ENCODE measurements at regions not wholly inside any gene's neighbourhood (a gene's known extent, or its start where the extent isn't known, plus 50 kb on each side); places are given as distances from the start of the nearest gene placed in this dataset.

DNA sequence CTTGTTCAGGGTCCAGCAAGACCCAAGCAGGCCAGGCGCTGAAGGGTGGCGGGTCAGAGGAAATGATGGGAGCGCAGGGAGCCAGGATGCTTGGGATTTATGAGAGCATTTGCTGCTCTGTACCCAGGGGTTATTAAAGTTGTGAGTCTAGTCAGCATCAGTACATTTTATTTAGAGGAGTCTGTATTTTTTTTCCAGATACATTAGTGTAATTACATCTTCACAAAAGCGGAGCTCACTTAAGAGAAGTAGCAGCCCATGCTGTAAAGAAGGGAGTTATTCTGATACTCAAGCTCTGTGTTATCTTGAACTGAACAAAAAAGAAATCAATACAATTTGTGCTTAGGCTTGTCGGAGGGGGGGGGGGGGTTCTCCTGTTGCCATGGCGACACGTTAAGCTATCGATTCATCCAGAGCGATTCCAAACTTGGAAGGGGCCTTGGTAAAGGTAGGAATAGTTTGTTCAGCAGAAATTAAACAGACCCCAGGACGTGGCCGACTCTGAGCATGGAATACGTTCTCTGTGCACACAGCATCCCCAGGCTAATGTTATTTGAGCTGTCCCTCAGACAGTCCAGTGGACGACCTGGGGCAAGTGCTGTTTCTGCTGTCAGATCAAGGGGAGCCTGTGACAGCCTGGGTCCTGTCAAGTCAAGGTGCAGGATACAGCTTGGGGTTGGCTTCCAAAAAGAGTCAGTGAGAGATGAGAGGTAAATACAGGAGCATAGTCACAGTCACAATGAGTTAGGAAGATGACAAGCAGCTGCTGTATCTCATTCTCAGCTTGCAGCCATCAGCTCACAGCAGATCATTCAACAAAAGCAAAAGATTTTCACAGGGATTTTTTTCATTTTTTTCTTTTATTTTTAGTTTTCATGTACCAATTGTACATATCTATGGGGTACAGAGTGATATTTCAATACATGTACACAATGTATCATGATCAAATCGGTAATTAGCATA is 387.6 kb downstream of the DCDC2C start:
- no CpG with 5 or more reads among the region's 14 CpGs for WGBS, 2 donors (ENCODE audit: extremely low coverage in 2 of 2, insufficient read length in 2 of 2, insufficient replicate concordance in 1 of 2)
- no peak overlapping the region for H3K23ac ChIP-seq (ENCODE audit: low read depth, low read length, poor library complexity)
- peak overlapping the region; percentile 24 for H3K18ac ChIP-seq (ENCODE audit: low read length)
- no peak overlapping the region for H3K27ac ChIP-seq (replicated peaks; ENCODE audit: low read length)
- H2BK120ac ChIP-seq (ENCODE audit: low read depth, low read length) = no peak overlapping the region
- H3K9me3 ChIP-seq (replicated peaks in 1 of 2; ENCODE audit: control insufficient read depth in 2 of 2, insufficient read depth in 1 of 2, low read depth in 1 of 2, low read length in 2 of 2) = peaks cover 0 to 2% of the 10 kb centered on the region in 2 donors
- no peak overlapping the region for H4K8ac ChIP-seq (ENCODE audit: low read depth, low read length)
- no peak overlapping the region for H2AFZ ChIP-seq (ENCODE audit: low read length)
- H2BK5ac ChIP-seq (ENCODE audit: low read length) = no peak overlapping the region
- H2BK12ac ChIP-seq (ENCODE audit: low read length) = no peak overlapping the region
- peak overlapping the region; percentile 60 for H3K9ac ChIP-seq (ENCODE audit: low read depth, low read length, poor library complexity)
- no peaks in the 10 kb centered on the region for H3K36me3 ChIP-seq (replicated peaks in 1 of 2; ENCODE audit: control insufficient read depth in 2 of 2, insufficient read depth in 2 of 2, low read length in 2 of 2)
- no peak overlapping the region for H3K4me3 ChIP-seq (ENCODE audit: low read length in 2 of 2)
- no peak overlapping the region for H3K14ac ChIP-seq (ENCODE audit: low read length)
- H2AK5ac ChIP-seq (ENCODE audit: low read depth, low read length) = no peak overlapping the region
- H3K4ac ChIP-seq (ENCODE audit: low read length) = no peak overlapping the region
- no peak for DNase-seq (ENCODE audit: low spot score)
- no peak overlapping the region for H3K4me2 ChIP-seq (ENCODE audit: insufficient read depth, low read length, poor library complexity, severe bottlenecking)
- H2BK15ac ChIP-seq (ENCODE audit: low read length) = no peak overlapping the region
- peaks cover 2 to 3% of the 10 kb centered on the region in 2 donors for H3K4me1 ChIP-seq (ENCODE audit: control insufficient read depth in 2 of 2, insufficient read depth in 1 of 2, low read depth in 1 of 2, low read length in 2 of 2)
- H3K79me1 ChIP-seq (ENCODE audit: low read depth, low read length) = no peaks in the 10 kb centered on the region
- no peaks in the 10 kb centered on the region for H3K27me3 ChIP-seq (ENCODE audit: control insufficient read depth in 3 of 3, insufficient read depth in 3 of 3, low read depth in 1 of 3, low read length in 3 of 3)
- no peak overlapping the region for H4K91ac ChIP-seq (ENCODE audit: low read depth, low read length, poor library complexity)

DNA sequence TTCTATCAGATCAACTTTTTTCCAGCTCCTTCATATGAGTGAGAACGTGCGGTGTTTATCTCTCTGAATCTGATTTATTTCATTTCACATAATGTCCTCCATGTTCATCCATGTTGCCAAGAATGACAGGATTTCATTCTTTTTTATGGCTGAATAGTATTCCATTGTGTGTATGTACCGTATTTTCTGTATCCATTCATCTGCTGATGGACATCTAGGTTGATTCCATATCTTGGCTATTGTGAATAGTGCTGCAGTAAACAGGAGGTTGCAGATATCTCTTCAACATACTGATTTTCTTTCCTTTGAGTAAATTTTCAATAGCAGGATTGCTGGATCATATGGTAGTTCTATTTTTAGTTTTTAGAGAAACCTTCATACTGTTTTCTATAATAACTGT is 388.5 kb downstream of the DCDC2C start:
- DNase-seq (ENCODE audit: low spot score) = no peak
- H4K8ac ChIP-seq (ENCODE audit: low read depth, low read length) = no peak overlapping the region
- no CpG with 5 or more reads among the region's 3 CpGs for WGBS, 2 donors (ENCODE audit: extremely low coverage in 2 of 2, insufficient read length in 2 of 2, insufficient replicate concordance in 1 of 2)
- no peak overlapping the region for H3K18ac ChIP-seq (ENCODE audit: low read length)
- no peak overlapping the region for H2BK120ac ChIP-seq (ENCODE audit: low read depth, low read length)
- no peak overlapping the region for H3K23ac ChIP-seq (ENCODE audit: low read depth, low read length, poor library complexity)
- H3K36me3 ChIP-seq (replicated peaks in 1 of 2; ENCODE audit: control insufficient read depth in 2 of 2, insufficient read depth in 2 of 2, low read length in 2 of 2) = no peaks in the 10 kb centered on the region
- H3K14ac ChIP-seq (ENCODE audit: low read length) = no peak overlapping the region
- no peak overlapping the region for H4K91ac ChIP-seq (ENCODE audit: low read depth, low read length, poor library complexity)
- H3K4ac ChIP-seq (ENCODE audit: low read length) = no peak overlapping the region
- no peak overlapping the region for H2AFZ ChIP-seq (ENCODE audit: low read length)
- H3K4me3 ChIP-seq (ENCODE audit: low read length in 2 of 2) = no peak overlapping the region
- no peak overlapping the region for H2AK5ac ChIP-seq (ENCODE audit: low read depth, low read length)
- H3K27me3 ChIP-seq (ENCODE audit: control insufficient read depth in 3 of 3, insufficient read depth in 3 of 3, low read depth in 1 of 3, low read length in 3 of 3) = no peaks in the 10 kb centered on the region
- H3K9ac ChIP-seq (ENCODE audit: low read depth, low read length, poor library complexity) = no peak overlapping the region
- peaks cover 0 to 2% of the 10 kb centered on the region in 2 donors for H3K9me3 ChIP-seq (replicated peaks in 1 of 2; ENCODE audit: control insufficient read depth in 2 of 2, insufficient read depth in 1 of 2, low read depth in 1 of 2, low read length in 2 of 2)
- H3K27ac ChIP-seq (replicated peaks; ENCODE audit: low read length) = no peak overlapping the region
- no peak overlapping the region for H3K4me2 ChIP-seq (ENCODE audit: insufficient read depth, low read length, poor library complexity, severe bottlenecking)
- no peak overlapping the region for H2BK5ac ChIP-seq (ENCODE audit: low read length)
- H2BK12ac ChIP-seq (ENCODE audit: low read length) = no peak overlapping the region
- no peaks in the 10 kb centered on the region for H3K79me1 ChIP-seq (ENCODE audit: low read depth, low read length)
- peaks cover 2 to 3% of the 10 kb centered on the region in 2 donors for H3K4me1 ChIP-seq (ENCODE audit: control insufficient read depth in 2 of 2, insufficient read depth in 1 of 2, low read depth in 1 of 2, low read length in 2 of 2)
- no peak overlapping the region for H2BK15ac ChIP-seq (ENCODE audit: low read length)

DNA sequence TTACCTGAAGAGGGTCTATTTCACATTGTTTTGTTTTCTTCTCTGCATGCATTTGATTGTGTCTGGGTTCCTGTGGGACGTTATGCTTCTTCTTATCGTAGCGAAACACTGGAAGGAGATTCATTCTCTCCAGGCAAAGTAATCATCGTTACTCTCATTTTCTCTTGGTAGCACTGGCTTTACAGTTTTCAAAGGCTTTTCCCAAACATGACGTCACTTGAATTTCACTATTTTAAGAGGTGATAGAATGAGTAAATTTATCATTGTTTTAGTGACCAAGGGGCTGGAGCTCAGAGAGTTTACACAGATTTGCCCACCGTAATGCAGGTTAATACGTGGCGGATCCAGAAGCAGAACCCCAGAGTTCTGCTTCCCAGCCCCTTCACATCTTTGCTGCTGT is 391.4 kb downstream of the DCDC2C start:
- WGBS, 2 donors (ENCODE audit: extremely low coverage in 2 of 2, insufficient read length in 2 of 2, insufficient replicate concordance in 1 of 2) = no CpG with 5 or more reads among the region's 8 CpGs
- peaks cover 2 to 3% of the 10 kb centered on the region in 2 donors for H3K4me1 ChIP-seq (ENCODE audit: control insufficient read depth in 2 of 2, insufficient read depth in 1 of 2, low read depth in 1 of 2, low read length in 2 of 2)

DNA sequence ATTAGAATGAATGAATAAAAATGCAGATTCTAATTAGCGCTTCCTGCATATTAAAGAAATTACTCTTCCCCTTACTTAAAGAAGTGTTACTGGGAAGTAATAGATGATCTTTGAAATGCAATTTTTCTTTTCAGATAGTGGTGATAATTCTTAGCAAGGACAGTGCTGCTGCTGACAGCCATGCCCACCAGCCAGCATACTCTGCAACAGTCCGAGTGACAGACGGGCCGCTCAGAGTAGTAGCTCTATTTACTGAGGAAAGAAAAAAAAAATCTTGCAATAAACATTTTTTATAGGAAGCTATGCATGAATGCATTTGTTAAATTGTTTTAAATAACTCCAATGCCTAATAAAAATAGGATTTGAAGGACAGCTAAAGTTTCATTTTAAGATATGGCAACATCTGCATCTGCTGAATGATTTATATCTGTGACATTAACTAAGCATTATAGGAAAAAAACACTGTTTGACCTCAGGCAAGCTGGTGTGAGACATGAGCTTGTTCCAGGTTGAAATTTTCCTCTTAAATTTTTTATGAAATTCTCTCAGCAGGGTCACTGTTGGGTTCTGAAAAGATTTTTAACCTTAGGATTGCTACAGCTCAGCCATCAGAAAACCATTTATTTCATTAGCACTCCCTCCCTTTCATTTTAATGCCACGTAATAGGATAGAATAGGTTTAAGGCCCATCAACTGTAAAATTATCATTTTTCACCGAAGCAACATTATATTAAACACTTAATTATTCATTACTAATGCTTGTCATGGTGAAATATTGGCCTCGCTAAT is 393.8 kb downstream of the DCDC2C start:
- no peak for DNase-seq (ENCODE audit: low spot score)
- Histone ChIP-seq H2BK120ac (ENCODE audit: low read depth, low read length) (no peak overlapping the region), H2AK5ac (ENCODE audit: low read depth, low read length) (no peak overlapping the region), H4K91ac (ENCODE audit: low read depth, low read length, poor library complexity) (no peak overlapping the region), H3K27ac (replicated peaks; ENCODE audit: low read length) (no peak overlapping the region), H3K23ac (ENCODE audit: low read depth, low read length, poor library complexity) (no peak overlapping the region), H2BK5ac (ENCODE audit: low read length) (no peak overlapping the region), H3K4me2 (ENCODE audit: insufficient read depth, low read length, poor library complexity, severe bottlenecking) (no peak overlapping the region), H2AFZ (ENCODE audit: low read length) (no peak overlapping the region), H2BK15ac (ENCODE audit: low read length) (no peak overlapping the region), H3K4ac (ENCODE audit: low read length) (no peak overlapping the region), H3K4me3 (ENCODE audit: low read length in 2 of 2) (no peak overlapping the region), H3K18ac (ENCODE audit: low read length) (no peak overlapping the region), H2BK12ac (ENCODE audit: low read length) (no peak overlapping the region), H3K9me3 (replicated peaks in 1 of 2; ENCODE audit: control insufficient read depth in 2 of 2, insufficient read depth in 1 of 2, low read depth in 1 of 2, low read length in 2 of 2) (no peaks in the 10 kb centered on the region), H3K79me1 (ENCODE audit: low read depth, low read length) (no peaks in the 10 kb centered on the region), H4K8ac (ENCODE audit: low read depth, low read length) (no peak overlapping the region), H3K36me3 (replicated peaks in 1 of 2; ENCODE audit: control insufficient read depth in 2 of 2, insufficient read depth in 2 of 2, low read length in 2 of 2) (no peaks in the 10 kb centered on the region), H3K27me3 (ENCODE audit: control insufficient read depth in 3 of 3, insufficient read depth in 3 of 3, low read depth in 1 of 3, low read length in 3 of 3) (no peaks in the 10 kb centered on the region), H3K9ac (ENCODE audit: low read depth, low read length, poor library complexity) (no peak overlapping the region), H3K14ac (ENCODE audit: low read length) (no peak overlapping the region), H3K4me1 (ENCODE audit: control insufficient read depth in 2 of 2, insufficient read depth in 1 of 2, low read depth in 1 of 2, low read length in 2 of 2) (no peaks in the 10 kb centered on the region)
- no CpG with 5 or more reads among the region's 7 CpGs for WGBS, 2 donors (ENCODE audit: extremely low coverage in 2 of 2, insufficient read length in 2 of 2, insufficient replicate concordance in 1 of 2)

More for the DNA sequence above, 391.4 kb downstream of the DCDC2C start:
- no peak overlapping the region for H2AFZ ChIP-seq (ENCODE audit: low read length)
- no peak overlapping the region for H3K4me3 ChIP-seq (ENCODE audit: low read length in 2 of 2)
- no peak overlapping the region for H2BK5ac ChIP-seq (ENCODE audit: low read length)
- no peaks in the 10 kb centered on the region for H3K27me3 ChIP-seq (ENCODE audit: control insufficient read depth in 3 of 3, insufficient read depth in 3 of 3, low read depth in 1 of 3, low read length in 3 of 3)
- no peak overlapping the region for H3K4me2 ChIP-seq (ENCODE audit: insufficient read depth, low read length, poor library complexity, severe bottlenecking)
- no peak overlapping the region for H2AK5ac ChIP-seq (ENCODE audit: low read depth, low read length)
- no peak overlapping the region for H4K91ac ChIP-seq (ENCODE audit: low read depth, low read length, poor library complexity)
- H4K8ac ChIP-seq (ENCODE audit: low read depth, low read length) = no peak overlapping the region
- no peak overlapping the region for H3K18ac ChIP-seq (ENCODE audit: low read length)
- H3K23ac ChIP-seq (ENCODE audit: low read depth, low read length, poor library complexity) = no peak overlapping the region
- no peak overlapping the region for H3K14ac ChIP-seq (ENCODE audit: low read length)
- no peak for DNase-seq (ENCODE audit: low spot score)
- no peak overlapping the region for H2BK15ac ChIP-seq (ENCODE audit: low read length)
- no peaks in the 10 kb centered on the region for H3K36me3 ChIP-seq (replicated peaks in 1 of 2; ENCODE audit: control insufficient read depth in 2 of 2, insufficient read depth in 2 of 2, low read length in 2 of 2)
- no peak overlapping the region for H2BK120ac ChIP-seq (ENCODE audit: low read depth, low read length)
- H3K9ac ChIP-seq (ENCODE audit: low read depth, low read length, poor library complexity) = no peak overlapping the region
- no peak overlapping the region for H2BK12ac ChIP-seq (ENCODE audit: low read length)
- no peaks in the 10 kb centered on the region for H3K9me3 ChIP-seq (replicated peaks in 1 of 2; ENCODE audit: control insufficient read depth in 2 of 2, insufficient read depth in 1 of 2, low read depth in 1 of 2, low read length in 2 of 2)
- H3K4ac ChIP-seq (ENCODE audit: low read length) = no peak overlapping the region
- no peaks in the 10 kb centered on the region for H3K79me1 ChIP-seq (ENCODE audit: low read depth, low read length)
- no peak overlapping the region for H3K27ac ChIP-seq (replicated peaks; ENCODE audit: low read length)
